ENCODE measurements at regions not wholly inside any gene's neighbourhood (a gene's known extent, or its start where the extent isn't known, plus 50 kb on each side); places are given as distances from the start of the nearest gene placed in this dataset.

DNA sequence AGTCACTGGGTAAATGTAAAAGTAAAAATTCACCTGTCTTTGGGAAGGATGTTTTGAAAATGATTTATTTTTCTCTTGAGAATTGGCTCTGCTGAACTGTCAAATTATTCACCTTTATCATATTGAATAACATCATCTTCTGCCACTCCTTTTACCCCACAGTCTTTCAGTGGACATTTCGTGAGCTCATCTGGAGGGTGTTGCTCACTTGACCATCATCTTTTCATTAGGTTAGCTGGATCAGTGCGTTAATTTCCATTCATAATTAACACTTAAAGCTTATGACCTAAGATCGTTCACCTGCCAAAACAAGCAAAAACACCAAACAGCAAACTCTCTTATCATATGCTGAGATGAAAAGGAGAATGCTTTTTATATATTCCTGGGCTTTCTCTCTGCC lies 53.4 kb upstream of the TNFAIP8 start (continued):
- TF ChIP-seq ZNF462 (CRISPR knock-in tag; IDR thresholded peaks at IDR 0.05) (no peak), STAT1 (IDR thresholded peaks at IDR 0.05; ENCODE audit: unreplicated experiment) (no peak)

DNA sequence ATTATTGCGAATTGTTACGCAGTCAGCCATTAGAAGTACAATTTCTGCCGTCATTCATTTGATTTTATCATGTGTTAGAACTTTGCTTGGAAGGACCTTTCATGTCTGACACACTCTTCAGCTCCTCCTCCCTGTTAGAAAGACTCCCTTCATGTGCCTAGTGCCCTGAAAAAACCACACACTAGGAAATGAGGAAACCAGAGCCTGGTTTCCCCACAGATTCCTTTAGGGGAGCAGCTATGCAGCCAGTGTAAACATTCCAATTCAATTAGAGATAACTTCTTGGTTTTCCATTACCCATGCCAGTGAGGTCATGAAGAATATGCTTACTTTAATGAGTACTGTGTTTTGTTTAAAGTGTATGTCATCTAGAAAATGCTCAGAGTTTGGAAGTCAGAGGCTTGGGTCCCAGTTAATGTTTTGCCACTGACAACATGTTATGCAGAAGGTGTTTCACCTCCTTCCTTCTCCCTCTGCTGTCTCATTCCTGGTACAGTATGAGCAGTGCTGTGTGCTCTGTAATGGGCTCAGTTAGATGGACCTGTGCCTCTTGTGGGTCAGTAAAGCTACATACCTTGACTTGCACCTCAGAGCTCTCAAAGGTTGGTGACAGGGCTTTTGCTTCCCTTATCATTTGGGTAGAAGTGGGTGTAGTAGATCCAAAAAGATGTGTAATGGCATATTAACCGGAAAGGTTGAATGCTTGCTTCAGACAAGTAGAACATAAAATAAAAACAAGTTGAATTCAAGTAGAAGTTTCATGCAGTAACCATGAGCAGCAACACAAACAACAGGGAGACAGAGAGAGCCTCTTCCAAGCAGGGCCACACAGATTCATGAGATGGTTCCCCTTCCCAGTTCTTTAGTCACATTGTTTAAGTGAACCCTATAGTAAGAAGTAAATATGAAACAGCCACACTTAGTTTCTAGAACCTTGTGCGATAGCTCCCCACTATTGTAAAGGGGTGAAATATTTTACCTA lies 52.6 kb upstream of the TNFAIP8 start:
- Histone ChIP-seq H3K79me2 (replicated peaks; ENCODE audit: insufficient read depth) (no peaks in the 10 kb centered on the region), H3K4me2 (no peak overlapping the region), H3K27me3 (ENCODE audit: insufficient read depth) (no peaks in the 10 kb centered on the region), H2AFZ (no peak overlapping the region), H3K36me3 (ENCODE audit: insufficient read depth) (no peaks in the 10 kb centered on the region; the same call in 1 of the 2 replicates), H3F3A (replicated peaks; ENCODE audit: low read depth) (no peaks in the 10 kb centered on the region), H3K9me2 (ENCODE audit: insufficient read depth) (no peaks in the 10 kb centered on the region), H3K4me1 (ENCODE audit: insufficient read depth) (no peaks in the 10 kb centered on the region; the same call in 1 of the 2 replicates), H4K20me1 (replicated peaks; ENCODE audit: insufficient read depth) (no peaks in the 10 kb centered on the region), H3K27ac (ENCODE audit: low read depth) (no peak overlapping the region), H3K4me3 (no peak overlapping the region)
- H3K27ac Mint-ChIP-seq = 0 out of 2 replicates have a peak overlapping the region, but pooled peaks have one; percentile 25
- TF ChIP-seq ETS1 (IDR thresholded peaks at IDR 0.05) = no peak
- TF ChIP-seq EZH2 (IDR thresholded peaks at IDR 0.05; ENCODE audit: low read depth, unreplicated experiment) = no peak
- TF ChIP-seq STAT1 (IDR thresholded peaks at IDR 0.05; ENCODE audit: unreplicated experiment) = no peak
- TF ChIP-seq, protein P1, sequence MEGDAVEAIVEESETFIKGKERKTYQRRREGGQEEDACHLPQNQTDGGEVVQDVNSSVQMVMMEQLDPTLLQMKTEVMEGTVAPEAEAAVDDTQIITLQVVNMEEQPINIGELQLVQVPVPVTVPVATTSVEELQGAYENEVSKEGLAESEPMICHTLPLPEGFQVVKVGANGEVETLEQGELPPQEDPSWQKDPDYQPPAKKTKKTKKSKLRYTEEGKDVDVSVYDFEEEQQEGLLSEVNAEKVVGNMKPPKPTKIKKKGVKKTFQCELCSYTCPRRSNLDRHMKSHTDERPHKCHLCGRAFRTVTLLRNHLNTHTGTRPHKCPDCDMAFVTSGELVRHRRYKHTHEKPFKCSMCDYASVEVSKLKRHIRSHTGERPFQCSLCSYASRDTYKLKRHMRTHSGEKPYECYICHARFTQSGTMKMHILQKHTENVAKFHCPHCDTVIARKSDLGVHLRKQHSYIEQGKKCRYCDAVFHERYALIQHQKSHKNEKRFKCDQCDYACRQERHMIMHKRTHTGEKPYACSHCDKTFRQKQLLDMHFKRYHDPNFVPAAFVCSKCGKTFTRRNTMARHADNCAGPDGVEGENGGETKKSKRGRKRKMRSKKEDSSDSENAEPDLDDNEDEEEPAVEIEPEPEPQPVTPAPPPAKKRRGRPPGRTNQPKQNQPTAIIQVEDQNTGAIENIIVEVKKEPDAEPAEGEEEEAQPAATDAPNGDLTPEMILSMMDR (conservative IDR thresholded peaks at IDR 0.05; ENCODE audit: low read depth in 2 of 2) = no peak
- TF ChIP-seq ZNF114 (CRISPR knock-in tag; IDR thresholded peaks at IDR 0.05) = no peak
- no peak for TF ChIP-seq POLR2AphosphoS5 (IDR thresholded peaks at IDR 0.05; ENCODE audit: low read depth)
- TF ChIP-seq ZNF331 (CRISPR knock-in tag; IDR thresholded peaks at IDR 0.05; ENCODE audit: low read depth) = no peak
- TF ChIP-seq EZH2phosphoT487 (IDR thresholded peaks at IDR 0.05; ENCODE audit: unreplicated experiment) = no peak
- no peak for TF ChIP-seq NANOG (IDR thresholded peaks at IDR 0.05; ENCODE audit: borderline replicate concordance)
- no peak for TF ChIP-seq CREB1 (CRISPR knock-in tag; IDR thresholded peaks at IDR 0.05; ENCODE audit: low read depth)
- no peak for DNase-seq (ENCODE audit: low spot score)
- H3K4me3 Mint-ChIP-seq = no peak overlapping the region
- ATAC-seq = peak; percentile 39; the same call in 2 of the 3 replicates
- H3K36me3 Mint-ChIP-seq (ENCODE audit: low read depth) = peaks cover 25% of the 10 kb centered on the region
- peaks cover 28% of the 10 kb centered on the region for H3K9me3 Mint-ChIP-seq
- H3K4me1 Mint-ChIP-seq = peaks cover 10% of the 10 kb centered on the region; the same call in 2 of the 3 replicates
- H3K27me3 Mint-ChIP-seq (ENCODE audit: insufficient read depth, low read depth, poor library complexity) = peaks cover 1% of the 10 kb centered on the region
